Adrenal gland (tissue), 9 donors: ENCODE measurements at regions not wholly inside any gene's neighbourhood (a gene's known extent, or its start where the extent isn't known, plus 50 kb on each side); places are given as distances from the start of the nearest gene placed in this dataset.

Experiments used
- DNase-seq, 7 donors: peaks; one replicate each; pipeline ENCODE4 v3.0.0-alpha.2; 2019 to 2020
- H3K27ac ChIP-seq, 5 donors: fragments of 200-600 bp; sonication (generic) in 4 of 5; 1 replicate in 3 of 5; 2 replicates in 2 of 5; pipeline versions ENCODE4 v1.5.1 to v1.8.0; 2016 to 2020; ENCODE audit warnings: mild to moderate bottlenecking in 1 of 5
- H3K27me3 ChIP-seq: fragments of 200-600 bp; 2 replicates; pipeline ENCODE4 v1.8.0; 2021
- H3K36me3 ChIP-seq, 2 donors: fragments of 200-600 bp; replicated peaks in 1 of 2; 1 replicate in 1 of 2; 2 replicates in 1 of 2; pipeline versions ENCODE4 v1.5.1 to v1.8.0; 2018 to 2022
- H3K4me1 ChIP-seq, 2 donors: fragments of 200-600 bp; replicated peaks in 1 of 2; 1 replicate in 1 of 2; 2 replicates in 1 of 2; pipeline versions ENCODE4 v1.5.1 to v1.8.0; 2018 to 2021
- H3K4me3 ChIP-seq, 4 donors: fragments of 200-600 bp; sonication (generic) in 3 of 4; one replicate each; pipeline ENCODE4 v1.5.1; 2016 to 2018
- H3K9me3 ChIP-seq, 3 donors: fragments of 200-600 bp; sonication (generic) in 1 of 3; replicated peaks in 1 of 3; 1 replicate in 2 of 3; 2 replicates in 1 of 3; pipeline versions ENCODE4 v1.5.1 to v1.8.0; 2016 to 2021
- POLR2A ChIP-seq, 2 donors: fragments of 450-650 bp; IDR thresholded peaks; one replicate each; pipeline ENCODE4 v1.6.1; 2017; ENCODE audit warnings: antibody characterized with exemption in 2 of 2, mild to moderate bottlenecking in 2 of 2, moderate library complexity in 1 of 2
- WGBS, 4 donors: extraction: QIAGEN DNeasy Blood & Tissue Kit in 2 of 4; methylation state at CpG; one replicate each; pipeline versions ENCODE4 v1.1.5 to v1.1.7; 2013 to 2017; 5-methylcytosine and 5-hydroxymethylcytosine counted together
- intact Hi-C, 2 donors: fragments of 100-400 bp; cut with DNase I; formaldehyde crosslinking; loops; one replicate each; pipeline versions ENCODE4 v1.14.1 to v1.15.0; 2022 to 2023
- TF ChIP-seq, protein P1 (sequence below), 6 experiments: fragments of 450-650 bp in 4 of 6; fragments of 200-600 bp in 2 of 6; sonication (generic) in 1 of 6; IDR thresholded peaks; 1 replicate in 5 of 6; 2 replicates in 1 of 6; pipeline versions ENCODE4 v1.5.1 to v1.8.0; 2016 to 2021; ENCODE audit warnings: antibody characterized with exemption in 6 of 6, mild to moderate bottlenecking in 2 of 6, moderate library complexity in 1 of 6
- donor health status: healthy with polysubstance abuse.
- donor health status: Bipolar disorder and iron deficiency.
- donor health status: DM: yes; HTN: yes; CAD: no.
- donor health status: DM: no; HTN: no; CAD: no.
- donor health status: DM: no; HTN: no; CAD: no.

DNA sequence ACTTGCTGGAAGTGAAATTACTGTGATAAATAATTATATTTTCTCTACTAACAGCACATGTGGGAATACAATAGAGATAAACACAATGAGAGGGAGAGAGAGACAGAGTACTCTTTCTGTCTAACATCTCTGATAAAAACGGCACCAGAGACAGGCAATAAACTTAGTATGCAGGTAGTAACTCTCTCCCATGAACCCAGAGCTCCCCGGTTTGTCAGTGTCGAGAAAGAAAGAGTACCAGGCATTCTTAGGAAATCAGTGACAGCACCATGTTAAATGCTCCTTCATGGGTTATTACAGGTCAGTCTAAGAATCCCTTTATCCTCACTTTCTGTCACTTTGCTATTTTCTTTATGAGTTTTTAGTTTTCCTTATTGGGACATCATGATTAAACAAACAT is 110.7 kb upstream of the EPHA3 start:
- intact Hi-C loops: no loop called here
- TF ChIP-seq, protein P1, sequence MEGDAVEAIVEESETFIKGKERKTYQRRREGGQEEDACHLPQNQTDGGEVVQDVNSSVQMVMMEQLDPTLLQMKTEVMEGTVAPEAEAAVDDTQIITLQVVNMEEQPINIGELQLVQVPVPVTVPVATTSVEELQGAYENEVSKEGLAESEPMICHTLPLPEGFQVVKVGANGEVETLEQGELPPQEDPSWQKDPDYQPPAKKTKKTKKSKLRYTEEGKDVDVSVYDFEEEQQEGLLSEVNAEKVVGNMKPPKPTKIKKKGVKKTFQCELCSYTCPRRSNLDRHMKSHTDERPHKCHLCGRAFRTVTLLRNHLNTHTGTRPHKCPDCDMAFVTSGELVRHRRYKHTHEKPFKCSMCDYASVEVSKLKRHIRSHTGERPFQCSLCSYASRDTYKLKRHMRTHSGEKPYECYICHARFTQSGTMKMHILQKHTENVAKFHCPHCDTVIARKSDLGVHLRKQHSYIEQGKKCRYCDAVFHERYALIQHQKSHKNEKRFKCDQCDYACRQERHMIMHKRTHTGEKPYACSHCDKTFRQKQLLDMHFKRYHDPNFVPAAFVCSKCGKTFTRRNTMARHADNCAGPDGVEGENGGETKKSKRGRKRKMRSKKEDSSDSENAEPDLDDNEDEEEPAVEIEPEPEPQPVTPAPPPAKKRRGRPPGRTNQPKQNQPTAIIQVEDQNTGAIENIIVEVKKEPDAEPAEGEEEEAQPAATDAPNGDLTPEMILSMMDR (IDR thresholded peaks at IDR 0.05): no peak
- no peak for TF ChIP-seq POLR2A (IDR thresholded peaks at IDR 0.05)
- H3K36me3 ChIP-seq: no peaks in the 10 kb centered on the region
- H3K27ac ChIP-seq: no peak overlapping the region
- no peaks in the 10 kb centered on the region for H3K4me1 ChIP-seq
- no peak for DNase-seq
- H3K4me3 ChIP-seq: no peak overlapping the region
- H3K9me3 ChIP-seq: no peaks in the 10 kb centered on the region
- WGBS, 4 donors: 16 to 24% (median 20%) methylated on average over 3 of the region's 3 CpGs
- no peaks in the 10 kb centered on the region for H3K27me3 ChIP-seq

DNA sequence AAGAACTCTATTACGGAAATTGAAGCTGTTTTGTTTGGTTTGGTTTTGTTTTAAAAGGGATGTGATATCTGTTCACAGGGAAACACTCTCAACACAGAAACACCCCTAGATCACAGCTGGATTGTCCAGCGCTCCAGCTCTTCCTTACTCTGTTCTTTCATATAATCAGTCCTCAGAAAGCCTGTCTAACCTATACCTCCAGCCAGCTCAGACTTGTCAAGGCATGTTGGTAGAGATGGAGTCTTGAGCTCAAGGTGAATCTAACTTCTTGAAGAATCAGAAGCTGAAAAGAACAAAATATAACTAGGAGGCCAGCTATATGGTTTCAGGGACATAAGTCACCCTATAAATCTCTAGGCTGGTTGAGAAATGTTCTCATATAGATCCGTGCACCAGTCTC is 110.2 kb upstream of the EPHA3 start:
- Histone ChIP-seq H3K4me3 (no peak overlapping the region), H3K9me3 (no peaks in the 10 kb centered on the region), H3K4me1 (no peaks in the 10 kb centered on the region), H3K36me3 (no peaks in the 10 kb centered on the region), H3K27ac (no peak overlapping the region), H3K27me3 (no peaks in the 10 kb centered on the region)
- DNase-seq: no peak
- intact Hi-C loops: no loop called here
- 63 to 70% (median 66%) methylated on average over 3 of the region's 3 CpGs for WGBS, 4 donors
- TF ChIP-seq, protein P1 (IDR thresholded peaks at IDR 0.05): no peak
- no peak for TF ChIP-seq POLR2A (IDR thresholded peaks at IDR 0.05)

DNA sequence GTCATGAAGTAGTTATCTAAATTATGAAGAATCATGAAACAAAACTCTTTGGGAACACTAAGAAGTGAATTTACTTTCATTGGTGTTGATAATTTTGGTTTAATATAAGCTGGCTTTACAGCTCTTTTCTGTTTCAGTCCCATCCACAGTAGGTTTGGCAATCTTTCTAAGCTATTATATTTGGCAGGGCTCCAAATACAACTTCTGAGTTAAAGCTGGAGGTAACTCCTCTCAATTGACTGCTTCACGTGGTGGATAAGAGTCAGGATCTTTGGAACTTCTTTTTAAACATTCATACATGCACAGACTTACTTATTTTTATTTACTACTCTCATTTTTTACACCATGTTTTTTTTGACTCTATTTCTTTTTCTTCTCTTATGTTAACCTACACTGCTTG is 106.5 kb upstream of the EPHA3 start:
- H3K36me3 ChIP-seq: no peaks in the 10 kb centered on the region
- TF ChIP-seq, protein P1 (IDR thresholded peaks at IDR 0.05): no peak
- no peak for TF ChIP-seq POLR2A (IDR thresholded peaks at IDR 0.05)
- H3K27ac ChIP-seq: no peak overlapping the region
- 17 to 29% (median 24%) methylated on average over 1 of the region's 1 CpG for WGBS, 4 donors
- H3K4me3 ChIP-seq: no peak overlapping the region
- H3K9me3 ChIP-seq: no peaks in the 10 kb centered on the region
- H3K27me3 ChIP-seq: no peaks in the 10 kb centered on the region
- no peaks in the 10 kb centered on the region for H3K4me1 ChIP-seq
- DNase-seq: no peak
- intact Hi-C loops: no loop called here

DNA sequence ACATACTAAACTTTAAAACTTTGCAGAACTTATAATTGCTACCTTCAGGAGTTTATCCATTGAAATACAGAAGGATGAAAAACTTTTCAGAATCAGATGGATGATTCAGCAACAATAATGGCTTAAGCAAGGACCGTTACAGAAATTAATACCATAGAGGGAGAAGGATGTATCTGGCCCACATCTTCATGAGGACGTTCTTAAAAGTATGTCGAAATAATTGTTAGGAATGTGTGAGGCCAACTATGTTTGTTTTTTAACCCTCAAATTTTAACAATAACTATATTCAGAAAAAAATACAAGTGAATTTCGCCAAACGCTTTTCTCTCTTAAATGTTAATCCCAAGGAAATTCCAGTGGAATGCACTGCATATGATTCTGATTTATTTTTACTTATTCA is 105.2 kb upstream of the EPHA3 start:
- TF ChIP-seq, protein P1 (IDR thresholded peaks at IDR 0.05): no peak
- no peak for TF ChIP-seq POLR2A (IDR thresholded peaks at IDR 0.05)
- no peak for DNase-seq
- no peak overlapping the region for H3K4me3 ChIP-seq
- H3K27me3 ChIP-seq: no peaks in the 10 kb centered on the region
- 54 to 73% (median 65%) methylated on average over 5 of the region's 5 CpGs for WGBS, 4 donors
- no peaks in the 10 kb centered on the region for H3K9me3 ChIP-seq
- intact Hi-C loops: no loop called here
- no peaks in the 10 kb centered on the region for H3K36me3 ChIP-seq
- no peak overlapping the region for H3K27ac ChIP-seq
- no peaks in the 10 kb centered on the region for H3K4me1 ChIP-seq
